SK-N-SH (cell line): ENCODE measurements at regions not wholly inside any gene's neighbourhood (a gene's known extent, or its start where the extent isn't known, plus 50 kb on each side); places are given as distances from the start of the nearest gene placed in this dataset.

Experiments used
- CTCF ChIP-seq: fragments of 200-600 bp; sonication (generic); IDR thresholded peaks from 2 replicates; pipeline ENCODE4 v1.6.1; 2017; ENCODE audit warnings: antibody characterized with exemption, mild to moderate bottlenecking, moderate library complexity
- GABPA ChIP-seq: IDR thresholded peaks from 2 replicates; pipeline ENCODE4 v1.4.0; 2012; ENCODE audit warnings: low read depth, mild to moderate bottlenecking
- IRF3 ChIP-seq: fragments of 150-350 bp; IDR thresholded peaks from 2 replicates; pipeline ENCODE4 v1.6.1; 2016; ENCODE audit warnings: mild to moderate bottlenecking, low read depth, low read length
- JUND ChIP-seq: IDR thresholded peaks from 2 replicates; pipeline ENCODE4 v1.4.0; 2012
- MEF2A ChIP-seq: IDR thresholded peaks from 2 replicates; pipeline ENCODE4 v1.4.0; 2012; ENCODE audit warnings: low read depth, borderline replicate concordance
- PBX3 ChIP-seq: IDR thresholded peaks from 2 replicates; pipeline ENCODE4; 2012
- POLR2AphosphoS5 ChIP-seq: IDR thresholded peaks from 2 replicates; pipeline ENCODE4 v1.6.1; 2012; ENCODE audit warnings: low read depth, low read length
- RCOR1 ChIP-seq: fragments of 150-350 bp; IDR thresholded peaks from 2 replicates; pipeline ENCODE4 v1.6.1; 2017; ENCODE audit warnings: antibody characterized with exemption, low read length
- REST ChIP-seq: IDR thresholded peaks from 2 replicates; pipeline ENCODE4 v1.6.1; 2012; ENCODE audit warnings: mild to moderate bottlenecking, low read depth, low read length, moderate library complexity
- RFX5 ChIP-seq: IDR thresholded peaks from 2 replicates; pipeline ENCODE4 v1.6.1; 2012; ENCODE audit warnings: mild to moderate bottlenecking, improper control_type of control experiment, low read length
- SIN3A ChIP-seq: IDR thresholded peaks from 2 replicates; pipeline ENCODE4 v1.6.1; 2012; ENCODE audit warnings: low read depth, mild to moderate bottlenecking, low read length, moderate library complexity, borderline replicate concordance
- SMC3 ChIP-seq: IDR thresholded peaks from 2 replicates; pipeline ENCODE4 v1.6.1; 2012; ENCODE audit warnings: low read depth, low read length, improper control_type of control experiment

GRCh38 chr10:105757302-105757701 is 1116.2 kb downstream of the SORCS3 start:
- no peak for TF ChIP-seq RCOR1
- no peak for TF ChIP-seq CTCF
- TF ChIP-seq POLR2AphosphoS5: no peak
- no peak for TF ChIP-seq SIN3A
- TF ChIP-seq GABPA: no peak
- TF ChIP-seq REST: no peak
- TF ChIP-seq RFX5: no peak
- no peak for TF ChIP-seq JUND
- TF ChIP-seq MEF2A: no peak
- TF ChIP-seq SMC3: no peak
- no peak for TF ChIP-seq IRF3
- no peak for TF ChIP-seq PBX3
